D721Med (cell line): ENCODE measurements at regions not wholly inside any gene's neighbourhood (a gene's known extent, or its start where the extent isn't known, plus 50 kb on each side); places are given as distances from the start of the nearest gene placed in this dataset.

Experiments used
- DNase-seq: peaks from one replicate; pipeline ENCODE4 v3.0.0; 2011; ENCODE audit warnings: low spot score; ENCODE audit not compliant: insufficient read length
- FAIRE-seq: peaks from 2 replicates; lab custom pipeline; 2011; peaks lifted over from hg19 to GRCh38; lab: Jason Lieb, UNC
- CTCF ChIP-seq: IDR thresholded peaks from 2 replicates; pipeline ENCODE4 v1.5.1; 2012; ENCODE audit warnings: mild to moderate bottlenecking, control low read depth; ENCODE audit not compliant: insufficient read depth; ENCODE audit errors: missing control alignments

- no peak for TF ChIP-seq CTCF
- DNase-seq (no peak), FAIRE-seq (no peak)
Measured at GRCh38 chr2:16373341-16373740, 292.3 kb downstream of the CYRIA start.

GRCh38 chr2:16371751-16372150, 293.9 kb downstream of the CYRIA start:
- FAIRE-seq = no peak
- TF ChIP-seq CTCF = no peak

GRCh38 chr2:16368951-16369350, 296.7 kb downstream of the CYRIA start:
- DNase-seq (no peak), FAIRE-seq (no peak)
- no peak for TF ChIP-seq CTCF

More at GRCh38 chr2:16371751-16372150, 293.9 kb downstream of the CYRIA start:
- DNase-seq = no peak

- DNase-seq (no peak), FAIRE-seq (no peak)
- no peak for TF ChIP-seq CTCF
Measured at GRCh38 chr2:16368328-16368727, 297.3 kb downstream of the CYRIA start.

- FAIRE-seq (no peak), DNase-seq (no peak)
- TF ChIP-seq CTCF = no peak
Measured at GRCh38 chr2:16365366-16365765, 300.3 kb downstream of the CYRIA start.

GRCh38 chr2:16363581-16363980, 302.1 kb downstream of the CYRIA start:
- DNase-seq (no peak), FAIRE-seq (no peak)
- no peak for TF ChIP-seq CTCF

GRCh38 chr2:16362611-16363010, 303.0 kb downstream of the CYRIA start:
- no peak for DNase-seq

More at GRCh38 chr2:16362611-16363010, 303.0 kb downstream of the CYRIA start:
- FAIRE-seq = no peak
- no peak for TF ChIP-seq CTCF
